ENCODE measurements at regions not wholly inside any gene's neighbourhood (a gene's known extent, or its start where the extent isn't known, plus 50 kb on each side); places are given as distances from the start of the nearest gene placed in this dataset.

GRCh38 chr4:66667249-66667648 is 878.1 kb downstream of the CENPC start:
- no peak for TF ChIP-seq CTCF (IDR thresholded peaks at IDR 0.05; ENCODE audit: borderline replicate concordance, insufficient read depth, low read depth, low read length)
- H3K4me3 ChIP-seq (ENCODE audit: low read depth, low read length): no peak overlapping the region

- no peak overlapping the region for H3K4me3 ChIP-seq (ENCODE audit: low read depth, low read length)
- TF ChIP-seq CTCF (IDR thresholded peaks at IDR 0.05; ENCODE audit: borderline replicate concordance, insufficient read depth, low read depth, low read length): no peak
Observed at GRCh38 chr4:66662620-66663019, 882.7 kb downstream of the CENPC start.

- H3K4me3 ChIP-seq (ENCODE audit: low read depth, low read length): no peak overlapping the region
- no peak for TF ChIP-seq CTCF (IDR thresholded peaks at IDR 0.05; ENCODE audit: borderline replicate concordance, insufficient read depth, low read depth, low read length)
Observed at GRCh38 chr4:66658809-66659208, 886.5 kb downstream of the CENPC start.

GRCh38 chr4:66655505-66655904 is 889.8 kb downstream of the CENPC start:
- no peak overlapping the region for H3K4me3 ChIP-seq (ENCODE audit: low read depth, low read length)
- TF ChIP-seq CTCF (IDR thresholded peaks at IDR 0.05; ENCODE audit: borderline replicate concordance, insufficient read depth, low read depth, low read length): no peak

GRCh38 chr4:66653937-66654336 is 891.4 kb downstream of the CENPC start:
- no peak overlapping the region for H3K4me3 ChIP-seq (ENCODE audit: low read depth, low read length)
- TF ChIP-seq CTCF (IDR thresholded peaks at IDR 0.05; ENCODE audit: borderline replicate concordance, insufficient read depth, low read depth, low read length): no peak

GRCh38 chr4:66649236-66649635 is 896.1 kb downstream of the CENPC start:
- no peak for TF ChIP-seq CTCF (IDR thresholded peaks at IDR 0.05; ENCODE audit: borderline replicate concordance, insufficient read depth, low read depth, low read length)
- H3K4me3 ChIP-seq (ENCODE audit: low read depth, low read length): no peak overlapping the region

GRCh38 chr4:66647926-66648325 is 897.4 kb downstream of the CENPC start:
- no peak for TF ChIP-seq CTCF (IDR thresholded peaks at IDR 0.05; ENCODE audit: borderline replicate concordance, insufficient read depth, low read depth, low read length)
- no peak overlapping the region for H3K4me3 ChIP-seq (ENCODE audit: low read depth, low read length)
